HepG2 (cell line): ENCODE measurements at regions not wholly inside any gene's neighbourhood (a gene's known extent, or its start where the extent isn't known, plus 50 kb on each side); places are given as distances from the start of the nearest gene placed in this dataset.

Experiments used
- ATAC-seq: fragments of 200-7000 bp; cut with Tn5 transposase; 3 replicates; pipeline ENCODE4 v1.9.1; 2020; ENCODE audit warnings: mild to moderate bottlenecking, moderate library complexity
- BruUV-seq: library from RNA; stranded (reverse); fragments of 400-500 nt; replicated peaks from 2 replicates; lab custom pipeline; 2021; lab: Mats Ljungman, UMichigan
- CTCF ChIA-PET: fragments of 300-600 bp; formaldehyde crosslinking; extraction: SDS; loops from one replicate; lab custom pipeline; 2021; ENCODE audit warnings: low total read pairs, inconsistent platforms, low intra/inter-chr PET ratio; lab: Yijun Ruan, JAX
- POLR2A ChIA-PET: fragments of 350-600 bp; sonication (Branson Sonifier 250); formaldehyde crosslinking; loops from one replicate; lab custom pipeline; 2020; ENCODE audit warnings: antibody characterized with exemption, inconsistent platforms; lab: Yijun Ruan, JAX
- DNase-seq: peaks from one replicate; pipeline ENCODE4 v3.0.0-alpha.2; 2015; ENCODE audit warnings: low spot score
- FAIRE-seq: peaks from 3 replicates; lab custom pipeline; 2011; peaks lifted over from hg19 to GRCh38; lab: Jason Lieb, UNC
- H2AFZ ChIP-seq: one replicate; pipeline ENCODE4 v1.6.1; 2011; ENCODE audit warnings: low read length, inconsistent platforms
- H3K27ac ChIP-seq: fragments of 300-600 bp; 3 replicates; pipeline ENCODE4 v1.8.0; 2011; ENCODE audit warnings: mixed run types, mild to moderate bottlenecking, mixed read lengths, low read length, inconsistent platforms; ENCODE audit not compliant: insufficient read depth; ENCODE audit errors: extremely low read length
- H3K27me3 ChIP-seq, 2 experiments: fragments of 200-600 bp in 1 of 2; 2 replicates in 1 of 2; 3 replicates in 1 of 2; pipeline versions ENCODE4 v1.6.0 to v1.8.0; 2011; ENCODE audit warnings: low read length in 2 of 2, mild to moderate bottlenecking in 2 of 2, moderate library complexity in 2 of 2, inconsistent platforms in 1 of 2; ENCODE audit not compliant: insufficient read depth in 2 of 2, control insufficient read depth in 1 of 2
- H3K36me3 ChIP-seq, 2 experiments: fragments of 200-600 bp in 1 of 2; replicated peaks in 1 of 2; 2 replicates in 1 of 2; 3 replicates in 1 of 2; pipeline versions ENCODE4 v1.5.1 to v1.8.0; 2011; ENCODE audit warnings: low read length in 2 of 2, inconsistent platforms in 1 of 2; ENCODE audit not compliant: insufficient read depth in 2 of 2, control insufficient read depth in 1 of 2
- H3K4me1 ChIP-seq: 2 replicates; pipeline ENCODE4 v1.5.1; 2012; ENCODE audit warnings: low read length, inconsistent platforms; ENCODE audit not compliant: insufficient read depth
- H3K4me2 ChIP-seq: 2 replicates; pipeline ENCODE4 v1.6.0; 2011; ENCODE audit warnings: low read depth, low read length, inconsistent platforms
- H3K4me3 ChIP-seq, 3 experiments: fragments of 200-600 bp in 1 of 3; sonication (generic), shearing (Covaris generic) in 1 of 3; replicated peaks in 1 of 3; 2 replicates each; pipeline ENCODE4 v1.5.1; 2011 to 2016; ENCODE audit warnings: low read length in 3 of 3, inconsistent platforms in 2 of 3, low read depth in 2 of 3, mild to moderate bottlenecking in 2 of 3, control low read depth in 1 of 3, mixed read lengths in 1 of 3; ENCODE audit not compliant: insufficient read depth in 1 of 3
- H3K79me2 ChIP-seq: one replicate; pipeline ENCODE4 v1.6.1; 2011; ENCODE audit warnings: low read length, inconsistent platforms; ENCODE audit not compliant: insufficient read depth
- H3K9ac ChIP-seq: 2 replicates; pipeline ENCODE4 v1.6.0; 2011; ENCODE audit warnings: mild to moderate bottlenecking, low read depth, low read length, inconsistent platforms; ENCODE audit not compliant: insufficient read depth
- H3K9me3 ChIP-seq: 2 replicates; pipeline ENCODE4 v1.5.1; 2012; ENCODE audit warnings: mild to moderate bottlenecking, low read length
- H4K20me1 ChIP-seq: 2 replicates; pipeline ENCODE4 v1.6.0; 2011; ENCODE audit warnings: inconsistent platforms, mild to moderate bottlenecking, low read length, moderate library complexity; ENCODE audit not compliant: insufficient read depth
- ATM ChIP-seq: fragments of 450-650 bp; IDR thresholded peaks from 2 replicates; pipeline ENCODE4 v1.7.1; 2017; ENCODE audit warnings: mild to moderate bottlenecking, borderline replicate concordance
- ATRX ChIP-seq: sonication (generic); formaldehyde crosslinking; IDR thresholded peaks from 2 replicates; pipeline ENCODE4 v1.4.0; 2020; ENCODE audit warnings: missing genetic modification reagents, borderline replicate concordance
- CC2D1A ChIP-seq: sonication (generic); formaldehyde crosslinking; IDR thresholded peaks from 2 replicates; pipeline ENCODE4 v1.8.1; 2023; ENCODE audit warnings: mild to moderate bottlenecking, missing genetic modification reagents
- KAT7 ChIP-seq: IDR thresholded peaks from 2 replicates; pipeline ENCODE4 v1.6.1; 2018; ENCODE audit warnings: borderline replicate concordance, missing compliant biosample characterization
- RFX5 ChIP-seq: IDR thresholded peaks from 2 replicates; pipeline ENCODE4 v1.6.1; 2011; ENCODE audit warnings: low read depth, low read length, improper control_type of control experiment
- YEATS2 ChIP-seq: sonication (generic); formaldehyde crosslinking; IDR thresholded peaks from 2 replicates; pipeline ENCODE4 v1.4.0; 2020; ENCODE audit warnings: missing genetic modification reagents, borderline replicate concordance
- ZC3H13 ChIP-seq: sonication (generic); formaldehyde crosslinking; IDR thresholded peaks from 2 replicates; pipeline ENCODE4 v1.8.1; 2023; ENCODE audit warnings: mild to moderate bottlenecking, missing genetic modification reagents, moderate library complexity
- ZEB1 ChIP-seq: IDR thresholded peaks from 2 replicates; pipeline ENCODE4 v1.6.1; 2012; ENCODE audit warnings: mild to moderate bottlenecking, low read depth, inconsistent platforms; ENCODE audit not compliant: insufficient replicate concordance
- ZNF205 ChIP-seq: IDR thresholded peaks from 2 replicates; pipeline ENCODE4 v1.6.1; 2018; ENCODE audit warnings: missing biosample characterization, missing genetic modification reagents
- ZNF234 ChIP-seq: sonication (generic); formaldehyde crosslinking; conservative IDR thresholded peaks from 2 replicates; pipeline ENCODE4 v1.5.1; 2020; ENCODE audit warnings: mild to moderate bottlenecking, missing genetic modification reagents
- ZNF251 ChIP-seq: sonication (generic); formaldehyde crosslinking; IDR thresholded peaks from 2 replicates; pipeline ENCODE4 v1.9.0; 2021; ENCODE audit warnings: mild to moderate bottlenecking, missing genetic modification reagents
- ZNF44 ChIP-seq: sonication (generic); formaldehyde crosslinking; IDR thresholded peaks from 2 replicates; pipeline ENCODE4 v1.5.1; 2020; ENCODE audit warnings: mild to moderate bottlenecking, missing genetic modification reagents
- ZNF589 ChIP-seq: sonication (generic); formaldehyde crosslinking; conservative IDR thresholded peaks from 2 replicates; pipeline ENCODE4 v1.8.0; 2022; ENCODE audit warnings: mild to moderate bottlenecking, moderate library complexity, missing genetic modification reagents
- ZNF660 ChIP-seq: sonication (generic); formaldehyde crosslinking; IDR thresholded peaks from 2 replicates; pipeline ENCODE4 v1.5.1; 2020; ENCODE audit warnings: mild to moderate bottlenecking, low read depth, missing genetic modification reagents, borderline replicate concordance
- ZSCAN22 ChIP-seq: sonication (generic); formaldehyde crosslinking; IDR thresholded peaks from 2 replicates; pipeline ENCODE4 v1.4.0; 2020; ENCODE audit warnings: mild to moderate bottlenecking, missing genetic modification reagents
- WGBS: methylation state at CpG from one replicate; pipeline ENCODE4 v1.1.6; 2017; ENCODE audit warnings: low lambda C conversion rate; 5-methylcytosine and 5-hydroxymethylcytosine counted together
- in situ Hi-C: cut with HindIII; loops from 2 replicates; pipeline ENCODE4 v1.10.0; 2017; ENCODE audit warnings: low pct_unique_long_range_greater_than_20kb; ENCODE audit not compliant: extremely low pct_ligation_motif_present
- intact Hi-C: fragments of 100-400 bp; cut with micrococcal nuclease; formaldehyde crosslinking; loops from one replicate; pipeline ENCODE4 v1.10.0; 2022; ENCODE audit not compliant: unreplicated experiment
- TF ChIP-seq, protein P1 (sequence below): sonication (generic); formaldehyde crosslinking; conservative IDR thresholded peaks from 2 replicates; pipeline ENCODE4 v1.4.0; 2020; ENCODE audit warnings: missing genetic modification reagents
- TF ChIP-seq, protein P2 (sequence below): sonication (generic); formaldehyde crosslinking; conservative IDR thresholded peaks from 2 replicates; pipeline ENCODE4 v1.8.1; 2023; ENCODE audit warnings: missing genetic modification reagents
- TF ChIP-seq, protein P3 (sequence below): sonication (generic); formaldehyde crosslinking; IDR thresholded peaks from 2 replicates; pipeline ENCODE4 v1.5.1; 2020; ENCODE audit warnings: mild to moderate bottlenecking, moderate library complexity, missing genetic modification reagents

DNA sequence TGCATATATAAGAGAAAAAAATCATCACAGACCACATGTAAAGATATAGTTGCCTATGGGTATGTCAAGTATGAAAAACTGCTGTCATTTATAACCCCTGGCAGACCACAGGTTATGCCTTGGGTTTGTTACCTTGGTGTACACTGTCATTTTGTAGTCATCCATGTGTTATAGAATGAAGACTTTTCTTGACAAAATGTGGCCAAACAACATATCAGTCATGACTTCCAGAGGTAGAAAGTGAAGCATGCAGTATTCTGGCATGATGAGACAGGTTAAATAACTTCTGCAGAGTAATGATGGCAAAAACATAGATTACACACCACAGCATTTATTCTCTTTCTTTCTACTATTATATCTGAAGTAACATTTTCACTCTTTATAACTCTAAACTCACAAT is 74.9 kb upstream of the NEUROD1 start:
- no peak for DNase-seq
- Histone ChIP-seq H3K4me1 (peaks cover 16% of the 10 kb centered on the region), H2AFZ (no peak overlapping the region), H3K4me2 (no peak overlapping the region), H3K9ac (no peak overlapping the region), H3K9me3 (no peaks in the 10 kb centered on the region), H3K36me3 (no peaks in the 10 kb centered on the region), H3K27ac (no peak overlapping the region), H3K27me3 (no peaks in the 10 kb centered on the region; a peak in 2 of 5 replicates), H3K4me3 (no peak overlapping the region), H3K79me2 (no peaks in the 10 kb centered on the region), H4K20me1 (no peaks in the 10 kb centered on the region)
- BruUV-seq: no TSS peak
- in situ Hi-C loops (no loop called here), intact Hi-C loops (no loop called here)
- ChIA-PET CTCF (no interaction called here), POLR2A (no interaction called here)
- TF ChIP-seq CC2D1A (CRISPR knock-in tag): no peak
- TF ChIP-seq ZNF44 (CRISPR knock-in tag): no peak
- TF ChIP-seq ATM: no peak
- no peak for TF ChIP-seq YEATS2 (CRISPR knock-in tag)
- no peak for TF ChIP-seq ZNF589 (CRISPR knock-in tag)
- no peak for TF ChIP-seq ZC3H13
- no peak for TF ChIP-seq ZNF660 (CRISPR knock-in tag)
- no peak for TF ChIP-seq KAT7 (CRISPR knock-in tag)
- TF ChIP-seq ATRX (CRISPR knock-in tag): no peak
- TF ChIP-seq RFX5: no peak
- ATAC-seq: no peak
- FAIRE-seq: no peak

DNA sequence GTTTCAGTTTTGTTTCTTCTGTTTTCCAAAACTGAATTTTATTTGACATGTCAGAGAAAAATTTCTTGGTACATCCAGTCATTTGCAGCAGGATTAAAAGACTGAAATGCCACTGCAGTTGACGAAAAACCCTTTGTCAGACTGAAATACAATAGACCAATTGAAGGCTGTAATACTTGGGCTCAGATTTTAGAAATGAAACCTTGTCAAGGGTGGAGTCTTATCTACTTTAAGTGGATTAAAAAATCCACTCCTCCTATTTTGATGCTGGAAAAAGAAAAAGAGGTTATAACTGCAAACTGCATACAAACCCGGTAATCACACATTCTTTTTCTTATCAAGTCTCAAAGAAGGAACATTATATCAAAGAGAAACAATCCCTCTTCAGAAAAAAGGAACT is 80.2 kb upstream of the NEUROD1 start:
- no peaks in the 10 kb centered on the region for H3K9me3 ChIP-seq
- H3K79me2 ChIP-seq: no peaks in the 10 kb centered on the region
- FAIRE-seq: no peak
- no peak overlapping the region for H2AFZ ChIP-seq
- H3K27ac ChIP-seq: no peak overlapping the region
- 15% methylated on average over 2 of the region's 2 CpGs for WGBS
- no peaks in the 10 kb centered on the region for H3K36me3 ChIP-seq
- CTCF ChIA-PET: no interaction called here
- no peak overlapping the region for H3K4me3 ChIP-seq
- no peak overlapping the region for H3K9ac ChIP-seq
- H3K4me1 ChIP-seq: peaks cover 38% of the 10 kb centered on the region
- no TSS peak for BruUV-seq
- ATAC-seq: no peak
- TF ChIP-seq, protein P1, sequence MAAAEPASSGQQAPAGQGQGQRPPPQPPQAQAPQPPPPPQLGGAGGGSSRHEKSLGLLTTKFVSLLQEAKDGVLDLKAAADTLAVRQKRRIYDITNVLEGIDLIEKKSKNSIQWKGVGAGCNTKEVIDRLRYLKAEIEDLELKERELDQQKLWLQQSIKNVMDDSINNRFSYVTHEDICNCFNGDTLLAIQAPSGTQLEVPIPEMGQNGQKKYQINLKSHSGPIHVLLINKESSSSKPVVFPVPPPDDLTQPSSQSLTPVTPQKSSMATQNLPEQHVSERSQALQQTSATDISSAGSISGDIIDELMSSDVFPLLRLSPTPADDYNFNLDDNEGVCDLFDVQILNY (CRISPR knock-in tag): no peak
- TF ChIP-seq, protein P2, sequence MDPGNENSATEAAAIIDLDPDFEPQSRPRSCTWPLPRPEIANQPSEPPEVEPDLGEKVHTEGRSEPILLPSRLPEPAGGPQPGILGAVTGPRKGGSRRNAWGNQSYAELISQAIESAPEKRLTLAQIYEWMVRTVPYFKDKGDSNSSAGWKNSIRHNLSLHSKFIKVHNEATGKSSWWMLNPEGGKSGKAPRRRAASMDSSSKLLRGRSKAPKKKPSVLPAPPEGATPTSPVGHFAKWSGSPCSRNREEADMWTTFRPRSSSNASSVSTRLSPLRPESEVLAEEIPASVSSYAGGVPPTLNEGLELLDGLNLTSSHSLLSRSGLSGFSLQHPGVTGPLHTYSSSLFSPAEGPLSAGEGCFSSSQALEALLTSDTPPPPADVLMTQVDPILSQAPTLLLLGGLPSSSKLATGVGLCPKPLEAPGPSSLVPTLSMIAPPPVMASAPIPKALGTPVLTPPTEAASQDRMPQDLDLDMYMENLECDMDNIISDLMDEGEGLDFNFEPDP: no peak
- TF ChIP-seq ZEB1: no peak
- no peak for TF ChIP-seq ZNF205 (CRISPR knock-in tag)
- TF ChIP-seq, protein P3, sequence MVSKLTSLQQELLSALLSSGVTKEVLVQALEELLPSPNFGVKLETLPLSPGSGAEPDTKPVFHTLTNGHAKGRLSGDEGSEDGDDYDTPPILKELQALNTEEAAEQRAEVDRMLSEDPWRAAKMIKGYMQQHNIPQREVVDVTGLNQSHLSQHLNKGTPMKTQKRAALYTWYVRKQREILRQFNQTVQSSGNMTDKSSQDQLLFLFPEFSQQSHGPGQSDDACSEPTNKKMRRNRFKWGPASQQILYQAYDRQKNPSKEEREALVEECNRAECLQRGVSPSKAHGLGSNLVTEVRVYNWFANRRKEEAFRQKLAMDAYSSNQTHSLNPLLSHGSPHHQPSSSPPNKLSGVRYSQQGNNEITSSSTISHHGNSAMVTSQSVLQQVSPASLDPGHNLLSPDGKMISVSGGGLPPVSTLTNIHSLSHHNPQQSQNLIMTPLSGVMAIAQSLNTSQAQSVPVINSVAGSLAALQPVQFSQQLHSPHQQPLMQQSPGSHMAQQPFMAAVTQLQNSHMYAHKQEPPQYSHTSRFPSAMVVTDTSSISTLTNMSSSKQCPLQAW (CRISPR knock-in tag): no peak
- no peak for TF ChIP-seq ZNF234
- no peak for TF ChIP-seq ZNF251 (CRISPR knock-in tag)
- TF ChIP-seq ZSCAN22 (CRISPR knock-in tag): no peak
- no peaks in the 10 kb centered on the region for H4K20me1 ChIP-seq
- no peak for DNase-seq
- no peaks in the 10 kb centered on the region for H3K27me3 ChIP-seq
- in situ Hi-C loops: no loop called here
- intact Hi-C loops: no loop called here
- H3K4me2 ChIP-seq: no peak overlapping the region
- POLR2A ChIA-PET: no interaction called here
